GM12878 (cell line): ENCODE measurements at regions not wholly inside any gene's neighbourhood (a gene's known extent, or its start where the extent isn't known, plus 50 kb on each side); places are given as distances from the start of the nearest gene placed in this dataset.

Source experiments
- ATAC-seq: fragments of 200-7000 bp; cut with Tn5 transposase; 3 replicates; pipeline ENCODE4 v1.9.1; 2020; ENCODE audit warnings: mild to moderate bottlenecking, moderate library complexity
- BruUV-seq: library from RNA; stranded (reverse); fragments of 400-500 nt; replicated peaks from 2 replicates; lab custom pipeline; 2021; lab: Mats Ljungman, UMichigan
- CTCF ChIA-PET: fragments of 300-600 bp; sonication (Branson Sonifier 250); formaldehyde crosslinking; extraction: SDS; loops from one replicate; lab custom pipeline; 2021; ENCODE audit warnings: inconsistent platforms; lab: Yijun Ruan, JAX
- POLR2A ChIA-PET: fragments of 350-600 bp; formaldehyde crosslinking; extraction: SDS; loops from one replicate; lab custom pipeline; 2021; ENCODE audit warnings: inconsistent platforms; lab: Charles Lee
- RAD21 ChIA-PET: fragments of 300-600 bp; sonication (Branson Sonifier 250); formaldehyde crosslinking; loops from one replicate; lab custom pipeline; 2023; ENCODE audit warnings: antibody characterized with exemption; ENCODE audit not compliant: unreplicated experiment; lab: Charles Lee
- SMC1A ChIA-PET: fragments of 300-600 bp; sonication (Branson Sonifier 250); formaldehyde crosslinking; loops from one replicate; lab custom pipeline; 2023; ENCODE audit not compliant: unreplicated experiment, uncharacterized antibody; lab: Charles Lee
- DNase-seq: peaks from one replicate; pipeline ENCODE4 v3.0.0-alpha.2; 2011; ENCODE audit warnings: low read depth, low spot score
- FAIRE-seq: peaks from 3 replicates; lab custom pipeline; 2011; peaks lifted over from hg19 to GRCh38; lab: Jason Lieb, UNC
- H2AFZ ChIP-seq: 2 replicates; pipeline ENCODE4 v1.6.0; 2011; ENCODE audit warnings: low read depth, low read length, control low read depth; ENCODE audit not compliant: control insufficient read depth
- H3K27ac ChIP-seq: 2 replicates; pipeline ENCODE4 v1.5.1; 2011; ENCODE audit warnings: control low read depth; ENCODE audit not compliant: control insufficient read depth, insufficient read depth
- H3K27me3 ChIP-seq, 2 experiments: replicated peaks in 1 of 2; 2 replicates each; pipeline versions ENCODE4 v1.6.0 to v1.6.1; 2011; ENCODE audit warnings: low read length in 1 of 2; ENCODE audit not compliant: control insufficient read depth in 2 of 2, insufficient read depth in 2 of 2
- H3K36me3 ChIP-seq, 2 experiments: 2 replicates each; pipeline ENCODE4 v1.5.1; 2011; ENCODE audit warnings: low read length in 1 of 2; ENCODE audit not compliant: control insufficient read depth in 2 of 2, insufficient read depth in 2 of 2
- H3K4me1 ChIP-seq: 2 replicates; pipeline ENCODE4 v1.6.1; 2011; ENCODE audit warnings: mild to moderate bottlenecking, low read length, moderate library complexity, mixed read lengths; ENCODE audit not compliant: control insufficient read depth, insufficient read depth
- H3K4me2 ChIP-seq: 2 replicates; pipeline ENCODE4 v1.6.0; 2011; ENCODE audit warnings: control low read depth; ENCODE audit not compliant: control insufficient read depth, insufficient read depth
- H3K4me3 ChIP-seq: fragments of 200-600 bp; sonication (generic); 2 replicates; pipeline ENCODE4 v1.5.1; 2016
- H3K79me2 ChIP-seq: 2 replicates; pipeline ENCODE4 v1.6.0; 2011; ENCODE audit warnings: low read length; ENCODE audit not compliant: control insufficient read depth, insufficient read depth
- H3K9ac ChIP-seq: 2 replicates; pipeline ENCODE4 v1.8.0; 2011; ENCODE audit warnings: low read length, control low read depth, mixed read lengths; ENCODE audit not compliant: control insufficient read depth, insufficient read depth
- H3K9me3 ChIP-seq: replicated peaks from 3 replicates; pipeline ENCODE4 v1.5.1; 2011; ENCODE audit warnings: mild to moderate bottlenecking, low read length; ENCODE audit not compliant: control insufficient read depth, insufficient read depth
- H4K20me1 ChIP-seq: 2 replicates; pipeline ENCODE4 v1.6.0; 2011; ENCODE audit not compliant: control insufficient read depth, insufficient read depth
- BACH1 ChIP-seq: fragments of 450-650 bp; IDR thresholded peaks from 2 replicates; pipeline ENCODE4 v1.6.1; 2017; ENCODE audit warnings: mild to moderate bottlenecking, borderline replicate concordance
- CBFB ChIP-seq: IDR thresholded peaks from 2 replicates; pipeline ENCODE4 v1.6.1; 2016; ENCODE audit warnings: antibody characterized with exemption, low read depth
- DPF2 ChIP-seq: fragments of 450-650 bp; IDR thresholded peaks from 2 replicates; pipeline ENCODE4 v1.6.1; 2017; ENCODE audit warnings: mild to moderate bottlenecking
- MXI1 ChIP-seq: fragments of 150-350 bp; IDR thresholded peaks from 2 replicates; pipeline ENCODE4 v1.6.1; 2011; ENCODE audit warnings: low read depth, mild to moderate bottlenecking, inconsistent platforms, low read length, improper control_type of control experiment
- NR2C2 ChIP-seq: IDR thresholded peaks from 2 replicates; pipeline ENCODE4 v1.6.1; 2011; ENCODE audit warnings: borderline replicate concordance, low read depth; ENCODE audit not compliant: control insufficient read depth, insufficient read length
- STAT3 ChIP-seq: IDR thresholded peaks from 2 replicates; pipeline ENCODE4 v1.6.1; 2011; ENCODE audit warnings: low read depth, low read length, improper control_type of control experiment
- TCF7 ChIP-seq: IDR thresholded peaks from 2 replicates; pipeline ENCODE4 v1.6.1; 2014; ENCODE audit warnings: antibody characterized with exemption, borderline replicate concordance
- YBX1 ChIP-seq: fragments of 450-650 bp; IDR thresholded peaks from 2 replicates; pipeline ENCODE4 v1.6.1; 2016; ENCODE audit warnings: antibody characterized with exemption
- WGBS: methylation state at CpG from one replicate; pipeline ENCODE4 v1.1.6; 2016; ENCODE audit warnings: low lambda C conversion rate; ENCODE audit not compliant: insufficient replicate concordance, insufficient coverage; ENCODE audit errors: missing lambda C conversion rate; 5-methylcytosine and 5-hydroxymethylcytosine counted together
- in situ Hi-C: fragments of 300-500 bp; cut with MboI; formaldehyde crosslinking; loops from 9 replicates; pipeline ENCODE4 v1.14.3; 2018; ENCODE audit warnings: mixed read lengths
- intact Hi-C: fragments of 100-400 bp; cut with micrococcal nuclease; formaldehyde crosslinking; loops from one replicate; pipeline ENCODE4 v1.14.2; 2022; ENCODE audit not compliant: unreplicated experiment
- TF ChIP-seq, protein P1 (sequence below): IDR thresholded peaks from 2 replicates; pipeline ENCODE4 v1.6.1; 2012; ENCODE audit warnings: improper control_type of control experiment, low read depth, low read length; ENCODE audit not compliant: insufficient replicate concordance

DNA sequence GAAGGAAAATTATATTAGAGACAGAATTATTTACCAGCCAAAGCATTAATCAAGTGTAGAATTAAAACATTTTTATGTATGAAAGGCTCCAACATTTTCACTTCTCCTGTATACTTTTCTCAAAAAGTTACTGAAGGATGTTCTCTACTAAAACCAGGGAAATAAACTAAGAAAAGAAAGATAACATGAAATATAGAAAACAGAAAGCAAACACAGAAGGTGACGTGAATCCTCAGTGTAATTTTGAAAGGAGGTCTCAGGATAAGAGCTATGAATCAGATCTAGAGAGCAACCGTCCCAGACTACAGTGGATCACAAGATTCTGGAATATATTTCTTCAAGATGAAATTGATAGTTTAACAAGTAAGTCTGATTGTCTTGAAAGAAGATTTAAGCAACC, 144.5 kb downstream of the CYSLTR2 start:
- ChIA-PET RAD21 (no interaction called here), POLR2A (no interaction called here), SMC1A (no interaction called here), CTCF (interaction anchor here (0.6 kb wide), 1 partner anchor 171 kb away, joined by 3 read pairs; no protein-coding TSS in a partner anchor)
- no peak for DNase-seq
- Histone ChIP-seq H3K4me3 (no peak overlapping the region), H4K20me1 (no peaks in the 10 kb centered on the region), H3K9me3 (no peaks in the 10 kb centered on the region), H2AFZ (no peak overlapping the region), H3K36me3 (no peaks in the 10 kb centered on the region), H3K27ac (no peak overlapping the region), H3K4me2 (no peak overlapping the region), H3K79me2 (no peaks in the 10 kb centered on the region), H3K9ac (no peak overlapping the region), H3K4me1 (no peaks in the 10 kb centered on the region), H3K27me3 (no peaks in the 10 kb centered on the region; a peak in 2 of 4 replicates)
- no TSS peak for BruUV-seq
- 0% methylated on average over 2 of the region's 2 CpGs for WGBS
- in situ Hi-C loops = no loop called here
- FAIRE-seq = no peak
- TF ChIP-seq MXI1 (no peak), CBFB (no peak), STAT3 (no peak), BACH1 (no peak), DPF2 (no peak), NR2C2 (no peak), TCF7 (no peak), YBX1 (no peak)
- TF ChIP-seq, protein P1, sequence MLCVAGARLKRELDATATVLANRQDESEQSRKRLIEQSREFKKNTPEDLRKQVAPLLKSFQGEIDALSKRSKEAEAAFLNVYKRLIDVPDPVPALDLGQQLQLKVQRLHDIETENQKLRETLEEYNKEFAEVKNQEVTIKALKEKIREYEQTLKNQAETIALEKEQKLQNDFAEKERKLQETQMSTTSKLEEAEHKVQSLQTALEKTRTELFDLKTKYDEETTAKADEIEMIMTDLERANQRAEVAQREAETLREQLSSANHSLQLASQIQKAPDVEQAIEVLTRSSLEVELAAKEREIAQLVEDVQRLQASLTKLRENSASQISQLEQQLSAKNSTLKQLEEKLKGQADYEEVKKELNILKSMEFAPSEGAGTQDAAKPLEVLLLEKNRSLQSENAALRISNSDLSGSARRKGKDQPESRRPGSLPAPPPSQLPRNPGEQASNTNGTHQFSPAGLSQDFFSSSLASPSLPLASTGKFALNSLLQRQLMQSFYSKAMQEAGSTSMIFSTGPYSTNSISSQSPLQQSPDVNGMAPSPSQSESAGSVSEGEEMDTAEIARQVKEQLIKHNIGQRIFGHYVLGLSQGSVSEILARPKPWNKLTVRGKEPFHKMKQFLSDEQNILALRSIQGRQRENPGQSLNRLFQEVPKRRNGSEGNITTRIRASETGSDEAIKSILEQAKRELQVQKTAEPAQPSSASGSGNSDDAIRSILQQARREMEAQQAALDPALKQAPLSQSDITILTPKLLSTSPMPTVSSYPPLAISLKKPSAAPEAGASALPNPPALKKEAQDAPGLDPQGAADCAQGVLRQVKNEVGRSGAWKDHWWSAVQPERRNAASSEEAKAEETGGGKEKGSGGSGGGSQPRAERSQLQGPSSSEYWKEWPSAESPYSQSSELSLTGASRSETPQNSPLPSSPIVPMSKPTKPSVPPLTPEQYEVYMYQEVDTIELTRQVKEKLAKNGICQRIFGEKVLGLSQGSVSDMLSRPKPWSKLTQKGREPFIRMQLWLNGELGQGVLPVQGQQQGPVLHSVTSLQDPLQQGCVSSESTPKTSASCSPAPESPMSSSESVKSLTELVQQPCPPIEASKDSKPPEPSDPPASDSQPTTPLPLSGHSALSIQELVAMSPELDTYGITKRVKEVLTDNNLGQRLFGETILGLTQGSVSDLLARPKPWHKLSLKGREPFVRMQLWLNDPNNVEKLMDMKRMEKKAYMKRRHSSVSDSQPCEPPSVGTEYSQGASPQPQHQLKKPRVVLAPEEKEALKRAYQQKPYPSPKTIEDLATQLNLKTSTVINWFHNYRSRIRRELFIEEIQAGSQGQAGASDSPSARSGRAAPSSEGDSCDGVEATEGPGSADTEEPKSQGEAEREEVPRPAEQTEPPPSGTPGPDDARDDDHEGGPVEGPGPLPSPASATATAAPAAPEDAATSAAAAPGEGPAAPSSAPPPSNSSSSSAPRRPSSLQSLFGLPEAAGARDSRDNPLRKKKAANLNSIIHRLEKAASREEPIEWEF = no peak
- intact Hi-C loops = no loop called here
- no peak for ATAC-seq
